Erythroblast (primary cell): ENCODE measurements at regions not wholly inside any gene's neighbourhood (a gene's known extent, or its start where the extent isn't known, plus 50 kb on each side); places are given as distances from the start of the nearest gene placed in this dataset.

Experiments
- GATA1 ChIP-seq: IDR thresholded peaks from 2 replicates; pipeline ENCODE4 v1.6.1; 2011; ENCODE audit warnings: low read depth, mild to moderate bottlenecking, control low read depth, low read length, moderate library complexity
- POLR2A ChIP-seq: IDR thresholded peaks from 2 replicates; pipeline ENCODE4 v1.6.1; 2011; ENCODE audit warnings: mild to moderate bottlenecking, low read length

DNA sequence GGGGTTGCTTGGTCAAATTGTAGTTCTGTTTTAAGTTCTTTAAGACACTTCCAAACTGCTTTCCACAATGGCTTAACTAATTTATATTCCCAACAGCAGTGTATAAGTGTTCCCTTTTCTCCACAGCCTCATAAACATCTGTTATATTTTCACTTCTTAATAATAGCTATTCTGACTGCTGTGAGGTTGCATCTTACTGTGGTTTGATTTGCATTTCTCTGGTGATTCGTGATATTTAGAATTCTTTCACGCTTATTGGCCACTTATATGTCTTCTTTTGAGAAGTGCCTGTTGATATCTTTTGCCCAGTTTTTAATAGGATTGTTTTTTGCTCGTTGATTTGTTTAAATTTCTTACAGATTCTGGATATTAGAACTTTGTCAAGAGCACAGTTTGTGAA lies 278.6 kb upstream of the ITM2A start:
- TF ChIP-seq POLR2A (no peak), GATA1 (no peak)
